ENCODE measurements at regions not wholly inside any gene's neighbourhood (a gene's known extent, or its start where the extent isn't known, plus 50 kb on each side); places are given as distances from the start of the nearest gene placed in this dataset.

DNA sequence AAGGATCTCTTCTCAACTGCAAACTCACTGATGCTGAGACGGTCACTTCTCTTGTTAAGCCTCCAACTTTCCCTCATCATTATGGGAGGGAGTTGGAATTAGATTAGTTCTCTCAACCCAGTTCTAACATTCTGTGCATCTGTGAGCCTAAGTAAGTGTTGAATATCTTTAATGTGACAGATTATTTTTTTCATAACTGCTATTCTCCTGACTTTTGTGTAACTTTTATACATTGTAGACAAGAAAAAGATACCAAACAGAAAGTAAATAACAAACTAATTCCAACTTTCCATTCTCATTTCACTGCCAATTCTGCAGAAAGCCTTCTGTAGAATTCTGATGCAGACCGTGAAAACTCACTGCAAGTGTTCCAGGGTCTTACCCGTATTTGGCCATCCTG lies 813.5 kb downstream of the TLE4 start:
- H3K9me3 Mint-ChIP-seq: peaks cover 2% of the 10 kb centered on the region
- DNase-seq: no peak
- H3K36me3 Mint-ChIP-seq: no peaks in the 10 kb centered on the region
- H3K27ac Mint-ChIP-seq: no peak overlapping the region
- no peak overlapping the region for H3K4me3 Mint-ChIP-seq
- no peaks in the 10 kb centered on the region for H3K27me3 Mint-ChIP-seq
- ATAC-seq (ENCODE audit: low read depth): no peak
- POLR2A ChIA-PET: no interaction called here
- no peaks in the 10 kb centered on the region for H3K4me1 Mint-ChIP-seq

- Mint-ChIP-seq H3K4me3 (no peak overlapping the region), H3K27ac (no peak overlapping the region), H3K36me3 (no peaks in the 10 kb centered on the region), H3K9me3 (peaks cover 2% of the 10 kb centered on the region), H3K27me3 (no peaks in the 10 kb centered on the region), H3K4me1 (no peaks in the 10 kb centered on the region)
- no peak for DNase-seq
- POLR2A ChIA-PET: no interaction called here
- no peak for ATAC-seq (ENCODE audit: low read depth)
These were observed 811.6 kb downstream of the TLE4 start for GRCh38 chr9:80383331-80383730.

- no peaks in the 10 kb centered on the region for H3K4me1 Mint-ChIP-seq
- POLR2A ChIA-PET: no interaction called here
- H3K36me3 Mint-ChIP-seq: no peaks in the 10 kb centered on the region
- ATAC-seq (ENCODE audit: low read depth) (no peak), DNase-seq (no peak)
- H3K27me3 Mint-ChIP-seq: no peaks in the 10 kb centered on the region
- no peak overlapping the region for H3K4me3 Mint-ChIP-seq
- no peak overlapping the region for H3K27ac Mint-ChIP-seq
- H3K9me3 Mint-ChIP-seq: peaks cover 2% of the 10 kb centered on the region
These were observed 810.6 kb downstream of the TLE4 start for GRCh38 chr9:80382211-80382891.

GRCh38 chr9:80380301-80380700 lies 808.5 kb downstream of the TLE4 start:
- POLR2A ChIA-PET: no interaction called here
- Mint-ChIP-seq H3K4me1 (no peaks in the 10 kb centered on the region), H3K9me3 (peaks cover 2% of the 10 kb centered on the region), H3K27me3 (no peaks in the 10 kb centered on the region), H3K4me3 (no peak overlapping the region), H3K36me3 (no peaks in the 10 kb centered on the region), H3K27ac (no peak overlapping the region)
- ATAC-seq (ENCODE audit: low read depth): no peak
- DNase-seq: no peak

DNA sequence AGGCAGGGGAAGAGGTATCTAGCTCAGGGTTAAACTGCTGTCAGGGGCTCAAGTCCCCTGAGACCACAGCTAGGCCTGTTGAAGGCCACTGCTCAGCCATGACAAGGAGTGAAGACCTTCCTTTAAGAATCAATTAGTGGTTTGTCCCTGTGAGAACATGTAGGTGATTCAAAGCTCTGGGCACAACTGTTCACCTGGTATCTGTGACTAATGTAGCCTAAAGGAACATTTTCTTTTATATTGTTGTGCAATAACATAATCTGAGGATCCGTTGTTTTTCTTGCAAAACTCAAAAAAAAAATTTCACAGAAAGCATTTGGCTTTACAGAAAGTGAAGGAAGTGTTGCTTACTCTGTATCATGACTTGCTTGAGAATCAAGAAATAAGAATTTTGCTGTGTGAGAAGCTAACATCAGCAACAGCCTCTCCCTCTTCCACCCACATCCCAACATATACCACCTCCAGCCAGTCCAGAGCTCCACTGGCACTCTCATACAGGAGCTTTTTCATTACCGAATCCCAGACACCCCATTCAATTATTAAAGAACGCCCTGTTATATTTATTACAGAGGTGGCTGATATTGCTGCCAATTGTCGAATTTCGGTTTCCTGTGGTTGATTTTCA lies 807.0 kb downstream of the TLE4 start:
- POLR2A ChIA-PET: no interaction called here

GRCh38 chr9:80376180-80376579 lies 804.4 kb downstream of the TLE4 start:
- Mint-ChIP-seq H3K4me3 (no peak overlapping the region), H3K36me3 (no peaks in the 10 kb centered on the region), H3K27ac (no peak overlapping the region), H3K4me1 (no peaks in the 10 kb centered on the region), H3K9me3 (no peaks in the 10 kb centered on the region), H3K27me3 (peaks cover 2% of the 10 kb centered on the region)
- no peak for DNase-seq
- ATAC-seq (ENCODE audit: low read depth): no peak
- POLR2A ChIA-PET: no interaction called here

More for the DNA sequence above, 807.0 kb downstream of the TLE4 start:
- Mint-ChIP-seq H3K4me1 (no peaks in the 10 kb centered on the region), H3K9me3 (peaks cover 2% of the 10 kb centered on the region), H3K27me3 (no peaks in the 10 kb centered on the region), H3K4me3 (no peak overlapping the region), H3K36me3 (no peaks in the 10 kb centered on the region), H3K27ac (no peak overlapping the region)
- DNase-seq (no peak), ATAC-seq (ENCODE audit: low read depth) (no peak)

GRCh38 chr9:80375477-80375876 lies 803.7 kb downstream of the TLE4 start:
- H3K27me3 Mint-ChIP-seq: peaks cover 3% of the 10 kb centered on the region
- ATAC-seq (ENCODE audit: low read depth) (no peak), DNase-seq (no peak)
- no peak overlapping the region for H3K4me3 Mint-ChIP-seq
- no peak overlapping the region for H3K27ac Mint-ChIP-seq
- no peaks in the 10 kb centered on the region for H3K4me1 Mint-ChIP-seq
- POLR2A ChIA-PET: no interaction called here
- no peaks in the 10 kb centered on the region for H3K9me3 Mint-ChIP-seq
- H3K36me3 Mint-ChIP-seq: no peaks in the 10 kb centered on the region

DNA sequence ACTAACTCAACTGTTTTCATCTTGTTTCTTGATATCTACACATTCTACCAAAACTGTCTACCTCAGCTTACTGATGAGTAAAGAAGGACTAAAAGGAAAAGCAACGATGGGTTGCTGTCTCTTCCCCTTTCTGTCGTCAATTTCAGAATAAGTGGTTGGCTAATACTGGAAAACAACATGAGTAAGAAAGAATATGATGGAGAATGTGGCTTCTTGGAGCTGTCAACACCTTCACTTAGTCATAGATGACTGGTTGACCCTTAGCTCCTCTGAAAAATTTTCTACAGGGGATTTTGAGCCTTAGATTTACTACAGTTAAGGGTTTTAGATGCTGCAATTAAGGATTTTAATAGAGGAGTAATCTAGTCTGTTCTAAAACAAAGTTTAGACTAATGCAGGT lies 797.9 kb downstream of the TLE4 start:
- H3K4me3 Mint-ChIP-seq: no peak overlapping the region
- ATAC-seq (ENCODE audit: low read depth): no peak
- H3K27me3 Mint-ChIP-seq: peaks cover 3% of the 10 kb centered on the region

GRCh38 chr9:80366626-80367025 lies 794.9 kb downstream of the TLE4 start:
- no peak for ATAC-seq (ENCODE audit: low read depth)
- no peaks in the 10 kb centered on the region for H3K36me3 Mint-ChIP-seq
- H3K4me3 Mint-ChIP-seq: no peak overlapping the region
- DNase-seq: no peak
- H3K9me3 Mint-ChIP-seq: peaks cover 3% of the 10 kb centered on the region
- peaks cover 3% of the 10 kb centered on the region for H3K27me3 Mint-ChIP-seq
- H3K4me1 Mint-ChIP-seq: no peaks in the 10 kb centered on the region
- POLR2A ChIA-PET: no interaction called here
- no peak overlapping the region for H3K27ac Mint-ChIP-seq

More for the DNA sequence above, 797.9 kb downstream of the TLE4 start:
- POLR2A ChIA-PET: no interaction called here
- Mint-ChIP-seq H3K27ac (no peak overlapping the region), H3K4me1 (no peaks in the 10 kb centered on the region), H3K36me3 (no peaks in the 10 kb centered on the region), H3K9me3 (no peaks in the 10 kb centered on the region)
- DNase-seq: no peak

- ATAC-seq (ENCODE audit: low read depth) (no peak), DNase-seq (no peak)
These were observed 788.4 kb downstream of the TLE4 start for GRCh38 chr9:80359941-80360881.

DNA sequence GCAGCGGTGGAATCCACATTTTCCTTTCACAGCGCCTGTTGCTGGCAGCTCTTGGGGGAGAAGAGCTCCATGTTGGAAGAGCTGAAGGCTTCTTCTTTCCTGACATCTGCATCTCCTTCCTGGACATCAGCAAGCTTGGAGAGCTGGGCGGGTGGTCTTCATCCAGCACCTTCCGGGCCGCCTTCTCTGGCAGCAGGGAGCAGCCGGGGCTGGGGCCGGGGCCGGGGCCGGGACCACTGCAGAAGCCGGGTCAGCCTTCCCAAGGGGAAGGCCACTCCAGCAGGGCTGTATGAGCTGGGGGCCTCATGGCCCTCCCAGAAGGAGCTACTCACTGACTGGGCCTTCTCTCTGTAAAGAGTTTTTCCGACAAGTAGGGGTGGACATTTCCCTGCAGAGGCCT lies 787.5 kb downstream of the TLE4 start:
- Mint-ChIP-seq H3K4me1 (no peaks in the 10 kb centered on the region), H3K27ac (no peak overlapping the region), H3K9me3 (peaks cover 7% of the 10 kb centered on the region), H3K36me3 (no peaks in the 10 kb centered on the region), H3K27me3 (no peaks in the 10 kb centered on the region), H3K4me3 (no peak overlapping the region)
- POLR2A ChIA-PET: no interaction called here
- DNase-seq (no peak), ATAC-seq (ENCODE audit: low read depth) (no peak)

More at GRCh38 chr9:80359941-80360881, 788.4 kb downstream of the TLE4 start:
- no peaks in the 10 kb centered on the region for H3K27me3 Mint-ChIP-seq
- H3K4me3 Mint-ChIP-seq: no peak overlapping the region
- no peaks in the 10 kb centered on the region for H3K4me1 Mint-ChIP-seq
- H3K27ac Mint-ChIP-seq: no peak overlapping the region
- POLR2A ChIA-PET: no interaction called here
- no peaks in the 10 kb centered on the region for H3K36me3 Mint-ChIP-seq
- peaks cover 7% of the 10 kb centered on the region for H3K9me3 Mint-ChIP-seq

DNA sequence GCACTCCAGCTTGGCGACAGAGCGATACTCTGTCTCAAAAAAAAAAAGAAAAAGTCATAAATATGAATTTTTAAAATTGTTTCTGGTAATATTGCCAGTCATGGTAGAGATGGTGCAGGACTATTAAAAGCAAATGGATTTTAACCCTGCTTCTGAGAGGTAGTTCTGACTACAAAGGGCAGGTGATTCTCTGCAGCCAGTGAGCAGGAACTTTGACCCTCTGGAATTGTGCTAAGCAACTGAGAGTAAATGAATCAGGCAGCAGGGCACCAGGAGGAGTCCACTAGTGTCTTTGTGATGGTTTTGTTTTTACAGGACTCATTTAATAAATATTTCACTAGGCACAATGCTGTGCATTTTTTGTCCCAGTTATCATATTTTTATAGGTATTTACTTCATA lies 781.2 kb downstream of the TLE4 start:
- Mint-ChIP-seq H3K4me3 (no peak overlapping the region), H3K27ac (no peak overlapping the region), H3K36me3 (no peaks in the 10 kb centered on the region), H3K9me3 (no peaks in the 10 kb centered on the region), H3K4me1 (no peaks in the 10 kb centered on the region), H3K27me3 (no peaks in the 10 kb centered on the region)
- DNase-seq (no peak), ATAC-seq (ENCODE audit: low read depth) (no peak)
- POLR2A ChIA-PET: no interaction called here

DNA sequence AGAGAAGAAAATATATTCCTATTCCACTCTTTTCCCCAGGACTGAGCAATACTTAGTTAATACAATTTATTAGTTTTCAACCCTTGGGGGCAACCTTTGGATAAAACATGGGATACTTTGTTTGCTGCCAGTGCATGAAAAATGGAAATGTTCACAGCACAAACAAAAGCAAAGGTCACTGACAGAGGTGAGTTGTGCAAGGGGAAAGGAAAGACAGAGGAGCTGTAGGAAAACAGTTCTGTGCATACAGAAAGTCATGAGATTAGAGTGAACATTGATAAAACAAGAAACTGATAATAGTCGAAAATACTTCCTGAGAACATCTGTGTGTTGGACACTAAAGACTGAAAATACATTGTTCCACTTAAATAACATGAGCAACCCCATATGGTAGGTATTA lies 779.8 kb downstream of the TLE4 start:
- no peaks in the 10 kb centered on the region for H3K36me3 Mint-ChIP-seq
- H3K4me3 Mint-ChIP-seq: no peak overlapping the region
- no peak overlapping the region for H3K27ac Mint-ChIP-seq
- no peaks in the 10 kb centered on the region for H3K9me3 Mint-ChIP-seq
- DNase-seq: no peak
- H3K27me3 Mint-ChIP-seq: no peaks in the 10 kb centered on the region
- POLR2A ChIA-PET: no interaction called here
- H3K4me1 Mint-ChIP-seq: no peaks in the 10 kb centered on the region
- ATAC-seq (ENCODE audit: low read depth): no peak

DNA sequence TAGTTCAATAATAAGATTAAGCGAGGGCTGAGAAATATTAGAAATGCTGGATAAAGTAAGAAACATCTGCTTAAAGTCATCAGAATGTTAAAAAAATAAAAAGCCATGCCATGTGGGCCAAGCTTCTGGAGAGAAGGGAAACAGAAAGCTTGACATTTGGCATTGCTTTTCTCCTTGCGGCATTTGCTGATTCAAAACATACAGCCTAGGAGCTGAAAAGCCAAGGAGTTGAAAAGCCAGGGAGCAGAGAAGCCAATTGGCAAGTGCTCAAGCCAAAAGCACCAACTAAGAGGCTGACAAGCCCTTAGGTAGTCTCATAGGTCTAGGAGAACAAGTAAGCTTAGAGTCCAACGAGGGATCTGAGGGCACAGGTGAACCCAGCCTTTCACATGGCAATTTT lies 754.3 kb downstream of the TLE4 start:
- DNase-seq: no peak
- peaks cover 3% of the 10 kb centered on the region for H3K9me3 Mint-ChIP-seq
- H3K4me1 Mint-ChIP-seq: no peaks in the 10 kb centered on the region
- no peaks in the 10 kb centered on the region for H3K27me3 Mint-ChIP-seq
- POLR2A ChIA-PET: no interaction called here
- no peak for ATAC-seq (ENCODE audit: low read depth)
- H3K4me3 Mint-ChIP-seq: no peak overlapping the region
- H3K36me3 Mint-ChIP-seq: no peaks in the 10 kb centered on the region
- no peak overlapping the region for H3K27ac Mint-ChIP-seq

Data from activated naive CD8-positive, alpha-beta T cell treated with anti-CD3 and anti-CD28 coated beads, Interleukin-2, amount 10 ng/mL, durations not matched to agents 7 days and 5 days (primary cell).